ENCODE measurements at regions not wholly inside any gene's neighbourhood (a gene's known extent, or its start where the extent isn't known, plus 50 kb on each side); places are given as distances from the start of the nearest gene placed in this dataset.

- no peak overlapping the region for H3K4me3 ChIP-seq (ENCODE audit: low read depth in 1 of 3, low read length in 3 of 3)
- no peaks in the 10 kb centered on the region for H3K4me1 ChIP-seq (ENCODE audit: control insufficient read depth in 4 of 4, insufficient read depth in 4 of 4, low read length in 3 of 4)
- H3K27me3 ChIP-seq (ENCODE audit: control insufficient read depth in 4 of 4, insufficient read depth in 4 of 4, low read length in 3 of 4), result peaks cover 0 to 1% (median 0%) of the 10 kb centered on the region in 4 donors
- H3K9ac ChIP-seq (ENCODE audit: low read depth in 1 of 2, low read length in 2 of 2), result no peak overlapping the region
- TF ChIP-seq TAF1 (conservative IDR thresholded peaks at IDR 0.05) (no peak), RXRA (IDR thresholded peaks at IDR 0.05) (no peak), EGR1 (IDR thresholded peaks at IDR 0.05; ENCODE audit: low read depth in 2 of 2) (no peak), MAX (IDR thresholded peaks at IDR 0.05) (no peak), CTCF (IDR thresholded peaks at IDR 0.05; ENCODE audit: low read depth, low read length, missing input control) (no peak), HNF4G (IDR thresholded peaks at IDR 0.05) (no peak), YY1 (IDR thresholded peaks at IDR 0.05) (no peak), RAD21 (IDR thresholded peaks at IDR 0.05) (no peak), ZBTB33 (IDR thresholded peaks at IDR 0.05) (no peak), SP1 (IDR thresholded peaks at IDR 0.05) (no peak), REST (IDR thresholded peaks at IDR 0.05) (no peak)
- no peak overlapping the region for H3K27ac ChIP-seq (ENCODE audit: low read depth in 1 of 2, low read length in 2 of 2)
- no peaks in the 10 kb centered on the region for H3K9me3 ChIP-seq (ENCODE audit: control insufficient read depth in 4 of 4, low read length in 3 of 4)
- 50% methylated on average over 2 of the region's 2 CpGs for WGBS
- H3K36me3 ChIP-seq (ENCODE audit: control insufficient read depth in 4 of 4, insufficient read depth in 3 of 4, low read depth in 1 of 4, low read length in 3 of 4), result no peaks in the 10 kb centered on the region
- DNase-seq (ENCODE audit: low spot score), result no peak
These were observed 597.1 kb downstream of the ACTL7B start for GRCh38 chr9:108258640-108259039.

- Histone ChIP-seq H3K36me3 (ENCODE audit: control insufficient read depth in 4 of 4, insufficient read depth in 3 of 4, low read depth in 1 of 4, low read length in 3 of 4) (no peaks in the 10 kb centered on the region), H3K4me3 (ENCODE audit: low read depth in 1 of 3, low read length in 3 of 3) (no peak overlapping the region), H3K27me3 (ENCODE audit: control insufficient read depth in 4 of 4, insufficient read depth in 4 of 4, low read length in 3 of 4) (peaks cover 0 to 6% (median 0%) of the 10 kb centered on the region in 4 donors), H3K9ac (ENCODE audit: low read depth in 1 of 2, low read length in 2 of 2) (no peak overlapping the region), H3K4me1 (ENCODE audit: control insufficient read depth in 4 of 4, insufficient read depth in 4 of 4, low read length in 3 of 4) (no peaks in the 10 kb centered on the region), H3K9me3 (ENCODE audit: control insufficient read depth in 4 of 4, low read length in 3 of 4) (no peaks in the 10 kb centered on the region), H3K27ac (ENCODE audit: low read depth in 1 of 2, low read length in 2 of 2) (no peak overlapping the region)
- WGBS, result 63% methylated on average over 5 of the region's 5 CpGs
- no peak for TF ChIP-seq ATF3 (IDR thresholded peaks at IDR 0.05)
- no peak for TF ChIP-seq ZBTB33 (IDR thresholded peaks at IDR 0.05)
- no peak for TF ChIP-seq SP1 (IDR thresholded peaks at IDR 0.05)
- no peak for TF ChIP-seq RXRA (IDR thresholded peaks at IDR 0.05)
- no peak for DNase-seq (ENCODE audit: low spot score)
These were observed 598.4 kb downstream of the ACTL7B start for GRCh38 chr9:108257382-108257781.
